OCI-LY1 (cell line): ENCODE measurements at regions not wholly inside any gene's neighbourhood (a gene's known extent, or its start where the extent isn't known, plus 50 kb on each side); places are given as distances from the start of the nearest gene placed in this dataset.

Source experiments
- EZH2 ChIP-seq: fragments of 200-600 bp; sonication (generic), shearing (Covaris generic); IDR thresholded peaks from 2 replicates; pipeline ENCODE4 v1.8.0; 2017; ENCODE audit warnings: borderline replicate concordance, mixed run types, mild to moderate bottlenecking, antibody characterized with exemption, low read length, moderate library complexity, mixed read lengths
- TF ChIP-seq, protein P1 (sequence below): fragments of 200-600 bp; sonication (generic), shearing (Covaris generic); IDR thresholded peaks from 2 replicates; pipeline ENCODE4 v1.5.1; 2017; ENCODE audit warnings: mild to moderate bottlenecking, antibody characterized with exemption, low read length, moderate library complexity, mixed read lengths

- TF ChIP-seq, protein P1, sequence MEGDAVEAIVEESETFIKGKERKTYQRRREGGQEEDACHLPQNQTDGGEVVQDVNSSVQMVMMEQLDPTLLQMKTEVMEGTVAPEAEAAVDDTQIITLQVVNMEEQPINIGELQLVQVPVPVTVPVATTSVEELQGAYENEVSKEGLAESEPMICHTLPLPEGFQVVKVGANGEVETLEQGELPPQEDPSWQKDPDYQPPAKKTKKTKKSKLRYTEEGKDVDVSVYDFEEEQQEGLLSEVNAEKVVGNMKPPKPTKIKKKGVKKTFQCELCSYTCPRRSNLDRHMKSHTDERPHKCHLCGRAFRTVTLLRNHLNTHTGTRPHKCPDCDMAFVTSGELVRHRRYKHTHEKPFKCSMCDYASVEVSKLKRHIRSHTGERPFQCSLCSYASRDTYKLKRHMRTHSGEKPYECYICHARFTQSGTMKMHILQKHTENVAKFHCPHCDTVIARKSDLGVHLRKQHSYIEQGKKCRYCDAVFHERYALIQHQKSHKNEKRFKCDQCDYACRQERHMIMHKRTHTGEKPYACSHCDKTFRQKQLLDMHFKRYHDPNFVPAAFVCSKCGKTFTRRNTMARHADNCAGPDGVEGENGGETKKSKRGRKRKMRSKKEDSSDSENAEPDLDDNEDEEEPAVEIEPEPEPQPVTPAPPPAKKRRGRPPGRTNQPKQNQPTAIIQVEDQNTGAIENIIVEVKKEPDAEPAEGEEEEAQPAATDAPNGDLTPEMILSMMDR, result no peak
- no peak for TF ChIP-seq EZH2
These were observed 429.0 kb downstream of the ZNF608 start for GRCh38 chr5:124317451-124317850.
